NCI-H524 (cell line): ENCODE measurements at regions not wholly inside any gene's neighbourhood (a gene's known extent, or its start where the extent isn't known, plus 50 kb on each side); places are given as distances from the start of the nearest gene placed in this dataset.

Source experiments
- DNase-seq, 2 experiments: peaks; one replicate each; lab custom pipeline; 2025; lab: John Stamatoyannopoulos, UW

GRCh38 chr7:25812086-25812850, 339.7 kb upstream of the NFE2L3 start:
- DNase-seq: peak; percentile 3 to 51

GRCh38 chr7:25813381-25813780, 338.6 kb upstream of the NFE2L3 start:
- no peak for DNase-seq

GRCh38 chr7:25815711-25816110, 336.3 kb upstream of the NFE2L3 start:
- no peak for DNase-seq

GRCh38 chr7:25820432-25821040, 331.5 kb upstream of the NFE2L3 start:
- DNase-seq: no peak

GRCh38 chr7:25821225-25821624, 330.8 kb upstream of the NFE2L3 start:
- no peak for DNase-seq

- DNase-seq: no peak
Observed at GRCh38 chr7:25822823-25823222, 329.2 kb upstream of the NFE2L3 start.

GRCh38 chr7:25823571-25823970, 328.4 kb upstream of the NFE2L3 start:
- no peak for DNase-seq

GRCh38 chr7:25828468-25828867, 323.5 kb upstream of the NFE2L3 start:
- no peak for DNase-seq

- no peak for DNase-seq
Observed at GRCh38 chr7:25829663-25830062, 322.3 kb upstream of the NFE2L3 start.

GRCh38 chr7:25830215-25830614, 321.8 kb upstream of the NFE2L3 start:
- DNase-seq: no peak

GRCh38 chr7:25831062-25831691, 320.8 kb upstream of the NFE2L3 start:
- DNase-seq: no peak

- DNase-seq: no peak
Observed at GRCh38 chr7:25831831-25832411, 320.1 kb upstream of the NFE2L3 start.

GRCh38 chr7:25832456-25832855, 319.5 kb upstream of the NFE2L3 start:
- no peak for DNase-seq

- DNase-seq: no peak
Observed at GRCh38 chr7:25832929-25833328, 319.1 kb upstream of the NFE2L3 start.

GRCh38 chr7:25834050-25834449, 317.9 kb upstream of the NFE2L3 start:
- DNase-seq: no peak

GRCh38 chr7:25835197-25835596, 316.8 kb upstream of the NFE2L3 start:
- no peak for DNase-seq

- DNase-seq: peak in 1 of 2 experiments; percentile 13
Observed at GRCh38 chr7:25839084-25839769, 312.8 kb upstream of the NFE2L3 start.

- DNase-seq: no peak
Observed at GRCh38 chr7:25840209-25840792, 311.7 kb upstream of the NFE2L3 start.

GRCh38 chr7:25841575-25841974, 310.4 kb upstream of the NFE2L3 start:
- DNase-seq: no peak

- DNase-seq: no peak
Observed at GRCh38 chr7:25842201-25842733, 309.7 kb upstream of the NFE2L3 start.

GRCh38 chr7:25843467-25843866, 308.5 kb upstream of the NFE2L3 start:
- no peak for DNase-seq
